Fibroblast of the aortic adventitia (primary cell): ENCODE measurements at regions not wholly inside any gene's neighbourhood (a gene's known extent, or its start where the extent isn't known, plus 50 kb on each side); places are given as distances from the start of the nearest gene placed in this dataset.

Source experiments
- DNase-seq: peaks from one replicate; pipeline ENCODE4 v3.0.0-alpha.2; 2010; ENCODE audit warnings: low read depth
- H3K4me3 ChIP-seq: 2 replicates; pipeline ENCODE4 v1.5.1; 2011; ENCODE audit warnings: low read depth, mild to moderate bottlenecking, control low read depth, low read length, moderate library complexity
- TF ChIP-seq, protein P1 (sequence below): IDR thresholded peaks from 2 replicates; pipeline ENCODE4 v1.5.1; 2011; ENCODE audit warnings: mild to moderate bottlenecking, low read length, control low read depth, inconsistent platforms; ENCODE audit not compliant: insufficient read depth

DNA sequence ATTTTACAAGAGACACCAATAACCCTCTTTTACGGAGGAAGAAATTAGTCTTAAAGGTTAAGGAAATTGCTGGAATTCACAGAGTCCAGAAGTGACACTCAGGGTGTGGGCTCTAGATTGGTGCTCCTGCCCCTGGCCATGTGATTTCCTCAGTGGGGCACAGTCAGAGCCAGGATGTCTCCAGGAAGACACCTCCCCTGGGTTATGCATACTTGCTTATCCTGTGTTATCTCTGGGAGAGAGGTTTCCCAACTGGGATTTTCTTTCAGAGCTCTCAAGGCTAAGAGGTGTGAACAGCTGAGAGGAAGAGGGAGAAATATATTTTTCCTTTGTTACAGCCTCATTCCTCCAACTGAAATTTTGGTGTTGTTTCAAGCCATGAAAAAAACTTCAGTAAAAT, 125.6 kb upstream of the CELF4 start:
- H3K4me3 ChIP-seq = no peak overlapping the region
- no peak for DNase-seq
- TF ChIP-seq, protein P1, sequence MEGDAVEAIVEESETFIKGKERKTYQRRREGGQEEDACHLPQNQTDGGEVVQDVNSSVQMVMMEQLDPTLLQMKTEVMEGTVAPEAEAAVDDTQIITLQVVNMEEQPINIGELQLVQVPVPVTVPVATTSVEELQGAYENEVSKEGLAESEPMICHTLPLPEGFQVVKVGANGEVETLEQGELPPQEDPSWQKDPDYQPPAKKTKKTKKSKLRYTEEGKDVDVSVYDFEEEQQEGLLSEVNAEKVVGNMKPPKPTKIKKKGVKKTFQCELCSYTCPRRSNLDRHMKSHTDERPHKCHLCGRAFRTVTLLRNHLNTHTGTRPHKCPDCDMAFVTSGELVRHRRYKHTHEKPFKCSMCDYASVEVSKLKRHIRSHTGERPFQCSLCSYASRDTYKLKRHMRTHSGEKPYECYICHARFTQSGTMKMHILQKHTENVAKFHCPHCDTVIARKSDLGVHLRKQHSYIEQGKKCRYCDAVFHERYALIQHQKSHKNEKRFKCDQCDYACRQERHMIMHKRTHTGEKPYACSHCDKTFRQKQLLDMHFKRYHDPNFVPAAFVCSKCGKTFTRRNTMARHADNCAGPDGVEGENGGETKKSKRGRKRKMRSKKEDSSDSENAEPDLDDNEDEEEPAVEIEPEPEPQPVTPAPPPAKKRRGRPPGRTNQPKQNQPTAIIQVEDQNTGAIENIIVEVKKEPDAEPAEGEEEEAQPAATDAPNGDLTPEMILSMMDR = no peak

DNA sequence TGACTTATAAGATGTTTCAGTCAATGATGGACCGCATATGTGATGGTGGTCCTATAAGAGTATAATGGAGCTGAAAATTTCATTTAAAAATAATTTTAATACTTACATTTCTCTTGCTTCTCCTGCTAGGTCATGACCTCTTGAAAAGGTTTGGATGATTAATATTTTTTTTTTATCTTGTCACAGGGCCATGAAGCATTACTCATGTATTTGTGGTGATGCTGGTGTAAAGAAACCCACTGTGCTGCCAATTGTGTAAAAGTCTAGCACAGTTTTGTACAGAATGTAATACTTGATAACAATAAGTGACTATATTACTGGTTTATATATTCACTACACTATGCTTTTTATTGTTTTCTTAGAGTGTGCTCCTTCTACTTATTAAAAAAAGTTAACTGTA, 124.2 kb upstream of the CELF4 start:
- H3K4me3 ChIP-seq = no peak overlapping the region
- TF ChIP-seq, protein P1 = no peak
- DNase-seq = no peak

DNA sequence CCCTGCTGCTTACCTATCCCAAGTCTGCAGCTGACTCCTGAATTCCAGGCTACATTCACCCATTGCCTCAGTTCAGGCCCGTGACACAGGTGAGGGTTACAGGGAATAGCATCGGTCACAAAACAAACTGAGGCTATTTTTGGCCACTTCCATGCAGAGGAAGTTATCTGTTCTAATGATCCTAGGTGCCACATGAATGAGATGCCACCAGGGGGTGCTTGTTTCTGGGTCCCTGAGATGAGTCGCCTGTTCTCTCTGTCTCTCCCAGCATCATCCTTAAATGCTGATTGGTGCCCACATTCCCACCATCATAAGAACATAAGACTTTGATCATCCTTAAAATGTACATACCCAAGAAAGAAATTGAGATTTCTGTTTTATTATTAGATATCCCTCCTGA, 119.0 kb upstream of the CELF4 start:
- TF ChIP-seq, protein P1 = no peak
- DNase-seq = no peak
- H3K4me3 ChIP-seq = no peak overlapping the region

DNA sequence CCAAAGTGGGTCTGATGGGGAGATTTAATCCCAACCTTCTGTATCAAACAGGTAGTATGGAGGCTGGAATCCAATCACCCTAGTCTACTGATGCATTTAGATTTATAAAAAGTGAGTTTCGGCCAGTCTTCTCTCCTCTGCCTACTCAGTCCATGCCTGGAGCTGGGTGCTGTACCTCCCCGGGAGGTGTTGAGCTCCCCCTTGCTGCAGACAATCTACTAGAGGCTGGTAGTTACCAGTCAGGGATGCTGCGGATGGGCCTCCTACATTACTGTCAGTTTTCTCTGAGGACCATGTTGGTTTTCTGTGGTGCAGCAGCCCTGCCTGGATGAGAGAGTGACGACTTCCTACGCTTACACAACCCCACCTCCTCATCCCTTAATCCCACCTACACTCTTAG, 118.6 kb upstream of the CELF4 start:
- no peak for DNase-seq
- no peak overlapping the region for H3K4me3 ChIP-seq
- TF ChIP-seq, protein P1 = no peak

DNA sequence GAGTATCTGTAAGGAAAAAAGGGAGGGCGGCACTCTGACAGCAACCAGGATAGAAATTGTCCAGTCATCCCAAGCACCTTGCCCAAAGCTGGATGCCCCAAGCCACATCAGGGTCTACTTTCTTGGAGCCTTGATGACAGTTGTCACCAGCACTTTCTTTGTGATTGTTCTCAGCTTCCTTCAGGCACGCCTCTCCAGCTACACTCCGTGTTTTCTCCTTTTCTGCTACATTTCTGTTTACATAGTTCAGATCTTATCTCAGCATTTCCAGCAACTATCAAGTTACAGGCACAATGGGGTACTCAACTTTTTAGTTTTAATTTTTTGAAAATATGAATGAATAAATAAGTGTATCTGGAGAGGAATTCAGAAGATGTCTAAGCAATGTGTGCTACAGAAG, 115.3 kb upstream of the CELF4 start:
- no peak overlapping the region for H3K4me3 ChIP-seq
- TF ChIP-seq, protein P1 = no peak
- no peak for DNase-seq

DNA sequence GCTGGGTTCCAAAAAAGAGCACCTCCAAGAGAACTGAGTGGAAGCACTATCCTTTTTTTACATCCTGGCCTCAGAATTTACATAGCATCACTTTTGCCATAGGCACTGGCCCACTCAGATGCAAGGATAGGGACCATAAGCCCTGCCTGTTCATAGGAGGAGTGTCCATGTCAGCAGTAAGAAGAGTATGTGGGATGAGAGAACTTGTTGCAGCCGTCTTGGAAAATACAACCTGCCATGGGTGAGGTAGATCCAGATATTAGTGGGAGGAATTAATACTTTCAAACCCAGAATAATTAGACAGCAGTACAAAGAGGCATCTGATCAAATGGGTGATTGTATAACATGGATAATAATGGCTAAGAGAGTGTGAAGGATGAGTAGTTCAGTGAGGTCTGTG, 110.7 kb upstream of the CELF4 start:
- no peak for DNase-seq
- TF ChIP-seq, protein P1 = no peak

DNA sequence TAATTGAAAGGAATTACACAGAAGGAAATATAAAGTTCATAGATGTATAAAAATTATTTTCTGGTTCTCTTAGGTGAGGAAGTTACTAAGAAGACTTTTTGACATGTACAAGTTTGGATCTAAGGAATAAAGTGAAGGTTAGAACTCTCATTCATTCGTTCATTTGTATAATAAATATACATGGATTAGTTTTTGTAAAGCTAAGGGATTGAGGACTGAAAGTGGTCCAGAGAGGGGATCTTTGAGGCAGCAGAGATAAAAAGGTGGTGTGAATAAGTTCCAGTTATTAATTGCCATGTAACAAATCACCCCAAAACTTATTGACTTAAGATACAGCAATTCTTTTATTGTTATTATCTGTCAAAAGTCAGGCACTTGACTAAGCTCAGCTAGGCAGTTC, 110.1 kb upstream of the CELF4 start:
- no peak for DNase-seq
- no peak overlapping the region for H3K4me3 ChIP-seq
- TF ChIP-seq, protein P1 = no peak

More for the DNA sequence above, 110.7 kb upstream of the CELF4 start:
- H3K4me3 ChIP-seq = no peak overlapping the region
